HG02852 (cell line): ENCODE measurements at regions not wholly inside any gene's neighbourhood (a gene's known extent, or its start where the extent isn't known, plus 50 kb on each side); places are given as distances from the start of the nearest gene placed in this dataset.
"Not testable (repeated sequence)": the region's sequence is repeated elsewhere in the genome, so short reads cannot be mapped to it uniquely, and the experiment has no call there.

Experiments
- ATAC-seq: cut with Tn5 transposase; IDR thresholded peaks from one replicate; pipeline ENCODE4 v1.9.1; 2021; ENCODE audit warnings: mild to moderate bottlenecking, moderate library complexity; ENCODE audit not compliant: unreplicated experiment

DNA sequence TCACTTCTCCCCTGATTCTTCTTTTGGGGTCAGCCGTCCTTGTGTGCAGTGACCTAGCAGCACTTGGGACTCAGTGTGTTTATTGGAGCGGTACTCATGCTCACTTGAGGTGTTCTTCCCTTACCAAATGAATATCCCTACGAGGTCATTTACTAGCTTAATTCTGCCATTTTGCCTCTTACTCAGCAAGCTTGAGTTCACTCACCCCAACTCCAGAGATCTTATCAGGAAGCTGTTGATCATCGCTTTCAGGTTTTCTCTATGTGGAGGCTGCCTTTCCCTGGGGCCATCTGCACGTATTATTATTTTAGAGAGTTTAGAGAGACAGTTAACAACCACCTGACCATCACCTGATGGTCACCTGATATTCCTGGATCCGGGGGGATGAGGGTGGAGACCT is 1466.0 kb upstream of the GOT2 start:
- no peak for ATAC-seq

DNA sequence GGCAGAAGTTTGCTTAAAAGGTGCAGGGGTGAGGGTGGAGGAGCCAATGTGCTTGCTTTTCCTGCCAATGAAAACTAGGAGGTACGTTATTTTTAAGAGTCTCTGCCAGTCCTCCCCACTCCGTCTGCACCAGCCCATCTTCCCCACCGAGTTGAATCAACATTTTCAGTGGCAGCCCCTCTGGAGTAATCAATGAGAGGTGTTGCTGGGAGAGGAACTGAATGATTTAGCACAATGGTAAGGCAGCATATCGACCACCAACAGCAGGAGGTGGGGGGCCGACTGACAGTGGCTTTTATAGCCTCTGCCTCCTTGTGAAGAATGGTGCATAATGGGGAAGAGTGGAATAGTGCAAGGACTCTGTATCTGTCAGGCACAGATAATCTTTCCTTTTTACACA is 1465.0 kb upstream of the GOT2 start:
- no peak for ATAC-seq

DNA sequence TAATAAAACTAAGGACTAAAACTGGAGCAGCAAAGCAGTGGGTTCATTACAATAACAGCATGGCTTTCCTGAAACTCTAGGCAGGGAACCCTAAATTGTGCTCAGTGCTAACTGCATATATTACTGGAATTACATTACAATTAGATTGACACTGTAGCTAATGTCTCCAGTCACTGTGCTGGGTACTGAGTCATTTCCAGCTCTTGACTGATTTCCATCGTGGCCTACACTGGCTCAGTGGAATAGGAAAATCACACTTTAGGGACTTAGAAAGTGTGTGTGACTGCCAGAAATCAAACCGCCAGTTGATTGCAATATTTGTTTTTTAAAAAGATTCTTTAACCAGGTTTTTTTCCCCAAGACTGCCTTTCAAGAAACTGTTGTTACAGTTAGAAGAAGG is 1447.4 kb upstream of the GOT2 start:
- no peak for ATAC-seq

DNA sequence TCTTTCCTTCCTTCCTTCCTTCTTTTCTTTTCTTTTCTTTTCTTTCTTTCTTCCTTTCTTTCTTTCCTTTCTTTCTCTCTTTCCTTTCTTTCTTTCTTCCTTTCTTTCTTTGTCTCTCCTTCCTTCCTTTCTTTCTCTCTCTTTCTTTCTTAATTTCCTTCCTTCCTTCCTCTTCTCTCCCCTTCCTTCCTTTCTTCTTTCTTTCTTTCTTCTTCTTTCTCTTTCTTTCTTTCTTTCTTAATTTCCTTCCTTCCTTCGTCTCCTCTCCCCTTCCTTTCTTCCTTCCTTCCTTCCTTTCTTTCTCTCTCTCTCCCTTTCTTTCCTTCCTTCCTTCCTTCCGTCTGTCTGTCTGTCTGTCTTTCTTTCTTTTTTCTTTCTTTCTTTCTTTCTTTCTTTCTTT is 1446.5 kb upstream of the GOT2 start:
- no peak for ATAC-seq

DNA sequence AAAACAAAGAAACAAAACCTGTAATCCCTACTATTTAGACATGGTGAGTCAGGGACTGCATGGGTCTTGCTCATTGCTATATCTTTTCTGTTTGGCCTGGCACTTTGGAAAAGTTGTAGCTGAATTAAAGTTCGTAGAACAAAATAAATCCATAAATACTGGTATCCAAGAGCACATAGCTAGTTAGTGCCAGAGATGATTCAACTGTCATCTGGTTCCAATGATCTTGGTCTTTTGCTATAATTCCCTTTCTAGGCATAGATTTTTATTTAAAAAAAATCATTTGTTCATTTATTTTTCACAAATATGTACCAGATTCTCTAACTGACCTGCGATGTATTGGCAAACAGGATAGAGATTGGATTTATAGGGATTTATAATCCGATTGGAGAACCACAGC is 1436.1 kb upstream of the GOT2 start:
- ATAC-seq, result no peak

DNA sequence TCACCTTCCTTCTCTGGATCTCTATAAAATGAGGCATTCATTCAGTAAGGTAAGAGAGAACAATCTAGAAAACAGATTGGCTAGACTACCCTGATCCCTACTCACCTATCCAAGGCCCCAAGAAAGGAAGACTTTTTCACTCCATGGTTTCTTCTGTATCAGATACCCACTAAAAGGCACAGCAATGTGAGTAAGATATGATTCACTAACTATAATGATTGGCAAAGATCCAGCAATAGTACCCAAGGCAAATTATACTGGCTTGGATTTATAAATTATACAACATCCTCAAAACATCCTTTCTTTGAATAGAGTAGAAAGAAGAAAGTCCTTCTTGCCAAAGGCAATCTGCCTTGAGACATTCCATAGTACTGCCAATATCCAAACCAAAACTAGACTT is 1432.0 kb upstream of the GOT2 start:
- ATAC-seq, result no peak

DNA sequence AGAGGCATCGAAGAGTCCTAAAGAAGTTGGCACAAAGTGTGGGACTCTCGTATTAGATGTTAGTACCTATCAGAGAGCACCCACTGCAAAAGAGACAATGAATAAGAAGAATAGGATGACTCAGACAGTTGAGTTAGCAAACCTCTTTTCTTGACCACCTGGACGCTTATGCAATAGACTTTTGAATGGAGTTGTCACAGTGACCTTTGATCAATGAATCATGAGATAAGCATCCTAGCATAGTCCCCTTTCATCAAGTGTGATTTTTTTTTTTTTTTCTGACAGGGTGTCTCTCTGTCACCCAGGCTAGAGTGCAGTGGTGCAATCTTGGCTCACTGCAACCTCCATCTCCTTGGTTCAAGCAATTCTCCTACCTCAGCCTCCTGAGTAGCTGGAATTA is 1417.9 kb upstream of the GOT2 start:
- ATAC-seq, result no peak

DNA sequence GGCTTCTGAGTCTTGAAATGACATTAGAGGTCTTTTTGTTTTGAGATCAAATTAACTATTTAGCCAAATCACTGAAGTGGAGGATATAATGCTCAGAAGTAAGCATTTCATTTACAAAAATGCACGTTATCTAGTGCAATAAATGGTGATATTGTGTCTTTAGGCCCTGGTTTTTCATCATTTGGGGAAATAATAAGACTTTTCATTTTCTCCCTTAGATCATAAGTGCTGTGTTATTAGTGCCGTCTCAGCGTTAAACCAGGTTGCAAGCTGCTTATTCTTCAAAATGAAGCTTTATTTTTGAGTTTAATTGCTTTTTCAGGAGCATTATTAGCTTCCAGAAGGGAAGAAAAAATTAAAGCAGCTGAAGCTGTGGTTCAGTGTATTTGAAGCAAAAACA is 1416.8 kb upstream of the GOT2 start:
- ATAC-seq, result no peak

DNA sequence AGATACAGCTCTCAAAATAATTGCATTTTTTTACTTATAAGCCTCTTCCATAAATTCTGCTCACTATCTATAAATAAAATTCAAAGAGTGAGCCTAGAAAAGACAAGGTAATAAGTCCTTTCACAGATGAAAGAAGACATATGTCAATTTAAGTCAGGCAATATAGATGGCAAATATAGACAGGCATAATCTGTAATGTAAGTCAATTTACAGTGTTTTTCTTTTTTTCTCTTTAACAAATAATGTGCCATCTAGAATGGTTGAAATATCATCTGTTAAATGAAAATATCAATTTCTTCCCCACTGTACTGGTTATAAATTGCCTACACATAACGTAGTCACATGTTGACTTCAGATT is 1409.2 kb upstream of the GOT2 start:
- no peak for ATAC-seq

DNA sequence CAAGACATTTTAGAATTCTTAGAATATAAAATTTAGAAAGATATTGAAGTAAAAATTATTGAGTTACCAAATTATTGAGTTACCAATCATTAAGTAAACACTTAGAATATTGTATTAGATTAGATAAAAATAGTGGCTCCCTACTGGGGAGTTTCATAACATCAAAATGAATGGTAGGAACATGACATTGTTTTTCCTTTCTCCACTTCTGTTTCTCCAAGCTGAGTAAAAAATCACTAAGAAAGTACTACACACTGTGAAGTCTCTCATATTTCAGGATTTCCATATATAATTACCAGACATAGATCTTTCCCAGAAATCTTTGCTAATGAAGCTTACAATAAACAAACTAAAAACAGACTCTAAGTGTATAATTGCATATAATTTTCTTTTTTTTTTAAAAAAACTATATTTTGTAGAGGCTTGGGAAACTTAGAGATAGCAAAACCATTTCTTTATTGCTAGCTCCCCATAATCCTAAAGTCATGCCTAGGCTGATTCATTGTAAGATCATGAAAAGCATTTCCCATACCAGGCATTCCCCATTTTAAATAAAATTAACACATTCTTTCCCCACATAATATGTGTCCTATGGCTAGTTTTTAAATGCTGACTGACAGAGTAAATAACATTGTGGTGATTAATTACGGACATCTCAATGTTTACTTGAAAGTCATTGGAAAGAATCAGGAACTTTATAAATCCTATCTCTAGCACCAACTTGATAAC is 1408.7 kb upstream of the GOT2 start:
- no peak for ATAC-seq

DNA sequence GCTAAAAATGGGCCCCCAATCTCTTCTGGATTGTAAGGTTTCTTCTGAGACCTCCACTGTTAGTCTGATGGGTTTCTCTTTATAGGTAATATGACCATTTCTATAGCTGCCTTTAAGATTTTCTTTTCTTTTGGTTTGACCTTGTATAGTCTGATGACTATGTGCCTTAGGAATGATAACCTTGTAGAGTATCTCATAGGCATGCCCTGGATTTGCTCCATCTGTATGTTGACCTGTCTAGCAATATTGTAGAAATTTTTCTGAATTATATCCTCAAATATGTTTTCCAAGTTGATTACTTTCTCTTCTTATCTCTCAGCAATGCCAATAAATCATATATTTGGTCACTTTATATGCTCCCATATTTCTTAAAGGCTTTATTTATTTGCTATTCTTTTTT is 1403.8 kb upstream of the GOT2 start:
- ATAC-seq, result no peak

DNA sequence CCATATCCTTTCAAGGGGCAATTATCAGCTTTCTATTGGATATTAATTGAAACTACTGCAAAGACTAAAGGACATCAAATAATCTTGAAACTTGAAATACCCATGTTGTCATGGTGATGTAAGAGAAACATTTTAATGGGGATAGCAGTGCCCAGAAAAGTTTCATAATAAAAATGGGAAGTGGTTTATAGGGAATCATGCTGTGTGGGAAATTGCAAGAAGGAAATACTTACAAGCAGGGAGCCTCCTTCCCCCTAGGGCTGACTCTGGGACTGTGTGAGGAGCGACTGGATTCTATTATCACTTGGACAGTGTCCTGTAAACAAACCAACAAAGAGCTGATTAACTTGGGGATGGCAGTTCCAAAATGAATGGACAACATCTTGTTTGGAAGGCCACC is 1393.1 kb upstream of the GOT2 start:
- ATAC-seq, result no peak

DNA sequence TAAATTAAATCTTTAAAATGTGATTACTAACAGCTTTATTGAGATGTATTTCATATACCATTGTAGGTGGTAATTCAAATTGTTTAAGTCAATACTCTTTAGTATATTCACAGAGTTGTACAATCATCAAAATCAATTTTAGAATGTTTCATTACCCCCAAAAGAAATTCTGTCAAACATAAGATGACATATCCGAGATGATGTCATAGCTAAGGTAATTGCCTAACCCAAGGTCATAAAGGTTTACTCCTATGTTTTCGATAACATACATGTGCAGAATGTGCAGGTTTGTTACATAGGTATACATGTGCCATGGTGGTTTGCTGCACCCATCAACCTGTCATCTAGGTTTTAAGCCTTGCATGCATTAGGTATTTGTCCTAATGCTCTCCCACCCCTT is 1392.0 kb upstream of the GOT2 start:
- not testable (repeated sequence) for ATAC-seq

DNA sequence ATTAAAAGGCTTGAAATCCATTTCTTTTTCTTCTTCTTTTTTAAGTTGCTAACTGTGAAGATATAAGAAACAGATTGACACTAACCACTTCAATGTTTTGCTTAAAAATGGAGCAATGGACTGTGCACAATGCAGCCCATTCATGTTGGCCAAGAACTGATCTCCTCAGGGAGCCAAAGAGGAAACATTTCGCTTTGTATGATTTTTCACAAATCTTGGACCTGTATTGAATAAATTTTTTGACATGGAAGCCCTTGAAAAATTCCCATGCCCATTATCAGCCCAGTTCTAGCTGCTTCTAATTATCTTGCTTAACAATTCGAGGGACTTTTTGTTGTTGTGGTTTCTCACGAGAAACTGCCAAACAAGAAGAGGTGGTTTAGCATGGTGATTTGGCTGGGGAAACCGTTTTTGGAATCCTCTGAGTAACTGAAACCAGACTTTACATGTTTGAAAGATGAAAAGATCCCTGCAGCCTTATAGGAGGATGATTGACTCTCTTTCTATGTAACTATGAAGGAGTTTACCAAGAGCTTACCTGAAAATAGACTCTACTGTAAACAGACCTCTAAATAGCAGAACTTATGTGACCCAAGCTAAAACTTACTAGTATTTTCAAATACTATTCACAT is 1389.4 kb upstream of the GOT2 start:
- ATAC-seq, result no peak

DNA sequence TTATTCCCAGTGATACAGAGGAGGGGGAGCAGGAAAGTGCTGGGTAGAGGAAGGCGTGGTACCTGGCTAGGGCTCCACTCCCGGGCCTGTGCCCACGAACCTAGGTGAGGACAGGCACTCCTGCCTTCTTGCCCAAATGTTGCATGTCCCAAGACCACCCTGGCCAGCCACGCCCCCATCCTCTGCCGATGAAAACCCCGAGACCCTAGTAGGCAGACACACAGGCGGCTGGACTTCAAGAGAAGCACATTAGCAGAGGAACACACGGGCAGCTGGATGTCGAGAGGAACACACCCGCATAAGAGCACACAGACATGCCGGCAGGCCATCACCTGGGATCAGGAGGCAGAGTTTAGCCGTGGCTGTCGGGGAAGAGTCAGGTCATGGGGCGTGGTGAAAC is 1386.5 kb upstream of the GOT2 start:
- no peak for ATAC-seq

DNA sequence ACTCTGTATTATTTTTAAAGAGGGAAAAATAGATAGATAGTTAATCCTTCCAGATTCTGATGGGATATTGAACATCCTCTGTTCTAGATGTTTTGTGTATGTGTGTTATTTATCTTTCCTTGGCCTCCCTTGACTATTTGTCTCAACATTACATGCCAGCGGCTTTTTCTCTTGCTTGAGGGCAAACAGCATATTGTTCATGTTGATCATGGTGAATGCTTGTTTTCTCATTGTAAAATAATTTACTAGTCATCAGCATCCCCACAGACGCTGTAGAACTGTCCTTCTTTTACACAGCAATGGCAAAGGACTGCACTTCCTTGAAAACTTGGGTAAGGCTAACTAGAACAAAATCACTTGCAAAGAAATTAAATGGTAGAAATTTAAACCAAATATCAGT is 1376.4 kb upstream of the GOT2 start:
- no peak for ATAC-seq

DNA sequence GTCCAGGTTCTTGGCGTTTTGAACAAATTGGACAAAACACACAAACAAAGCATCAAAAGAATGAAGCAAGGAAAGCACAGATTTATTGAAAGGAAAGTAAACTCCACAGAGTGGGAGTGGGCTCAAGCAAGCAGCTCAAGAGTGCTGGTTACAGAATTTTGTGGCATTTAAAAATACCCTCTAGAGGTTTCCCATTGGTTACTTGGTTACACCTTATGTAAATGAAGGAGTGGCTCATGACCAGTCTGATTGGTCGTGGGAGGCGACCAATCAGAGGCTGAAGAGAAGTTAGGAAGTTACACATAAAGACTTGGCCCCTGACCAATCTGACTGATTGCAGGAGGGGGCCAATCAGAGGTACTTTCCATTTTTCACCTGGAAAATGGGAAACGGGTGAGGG is 1373.8 kb upstream of the GOT2 start:
- ATAC-seq, result no peak

DNA sequence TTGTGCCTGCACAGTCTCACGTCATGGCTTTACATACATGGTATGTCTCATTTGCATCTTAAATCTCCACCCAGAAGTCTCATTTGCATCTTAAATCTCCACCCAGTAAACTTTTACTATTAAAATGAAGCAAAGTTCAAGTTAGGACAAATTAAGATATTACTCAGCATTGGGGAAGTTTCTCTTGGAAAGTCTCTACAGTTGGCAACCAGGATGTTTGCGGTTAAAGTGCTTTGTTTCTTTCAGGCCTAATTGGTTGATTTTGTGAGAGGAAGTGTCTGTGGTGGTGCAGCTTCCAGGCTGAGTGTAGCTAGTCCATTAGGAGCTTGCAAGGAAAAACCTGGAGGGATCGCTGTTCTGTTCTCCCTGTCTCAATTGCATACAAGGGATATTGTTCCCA is 1373.3 kb upstream of the GOT2 start:
- no peak for ATAC-seq

DNA sequence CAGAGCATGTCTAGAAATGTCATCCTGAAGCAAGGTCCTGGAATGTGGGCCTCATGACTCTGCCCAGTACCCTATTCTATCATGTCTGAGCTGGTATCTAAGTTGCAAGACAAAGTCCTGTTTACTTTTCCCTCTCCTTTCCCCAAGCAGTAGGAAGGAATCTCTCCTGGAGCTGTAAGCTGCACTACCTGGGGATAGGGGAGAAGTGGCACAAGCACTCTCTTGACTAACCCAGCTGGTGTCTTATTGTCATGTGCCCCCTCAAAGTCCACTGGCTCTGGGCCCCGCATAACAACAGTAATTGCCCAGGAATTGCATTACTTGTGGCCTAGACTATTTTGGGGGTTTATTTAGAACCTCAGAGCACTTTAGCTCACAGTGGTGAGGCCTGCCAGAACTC is 1366.3 kb upstream of the GOT2 start:
- no peak for ATAC-seq

DNA sequence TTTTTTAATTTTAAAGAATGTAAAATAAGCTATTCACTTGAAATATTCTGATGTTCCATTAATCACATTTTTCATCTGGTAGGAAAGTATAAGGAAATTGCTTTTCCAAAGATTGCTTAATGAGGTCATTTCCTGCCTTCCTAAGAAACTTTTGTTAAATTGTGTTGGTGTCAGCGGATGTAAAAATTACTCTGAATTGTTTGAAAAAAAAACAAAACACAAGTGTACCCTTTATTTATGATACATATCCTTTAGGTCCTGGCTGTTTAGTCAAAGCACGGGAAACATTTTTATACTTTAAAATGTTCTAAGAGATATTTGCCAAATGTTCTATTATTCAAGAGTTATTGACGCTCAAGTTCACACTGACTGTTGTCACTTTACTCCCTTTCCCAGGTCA is 1357.4 kb upstream of the GOT2 start:
- ATAC-seq, result no peak

DNA sequence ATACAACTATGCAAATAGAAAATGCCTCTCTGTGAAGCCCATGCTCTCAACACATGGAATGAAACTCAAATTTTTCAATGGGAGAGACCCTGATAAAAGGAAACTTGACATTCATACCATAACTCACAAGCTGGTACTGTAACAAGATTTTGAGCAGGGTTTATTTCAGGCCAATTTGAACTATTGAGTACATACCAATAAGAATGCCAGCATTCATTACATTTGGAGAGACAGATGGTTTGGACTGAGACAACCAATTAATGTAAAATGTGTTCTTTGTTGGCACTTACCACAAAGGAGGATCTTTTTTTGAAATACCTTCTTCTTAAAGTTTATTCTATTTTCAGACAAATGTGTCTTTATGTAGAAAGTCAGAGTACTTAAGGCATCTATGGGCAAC is 1357.0 kb upstream of the GOT2 start:
- ATAC-seq, result no peak

DNA sequence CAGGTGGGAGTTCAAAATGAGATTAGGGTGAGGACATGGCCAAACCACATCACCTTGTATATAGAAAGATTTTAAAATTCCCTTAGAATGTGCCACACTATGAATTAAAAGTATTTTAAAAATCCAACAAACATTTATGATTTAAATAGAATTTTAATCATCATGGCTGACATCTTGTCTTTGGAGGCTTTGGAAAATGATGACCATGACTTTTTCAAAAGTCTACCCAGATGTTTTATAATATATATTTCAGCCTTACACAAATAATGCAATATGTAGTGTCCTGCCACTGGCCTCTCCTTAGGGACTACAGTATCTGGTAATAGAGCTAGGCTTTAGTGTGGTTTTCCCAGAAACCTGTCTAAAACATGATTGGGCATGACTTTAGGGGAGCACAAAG is 1353.4 kb upstream of the GOT2 start:
- ATAC-seq, result no peak

DNA sequence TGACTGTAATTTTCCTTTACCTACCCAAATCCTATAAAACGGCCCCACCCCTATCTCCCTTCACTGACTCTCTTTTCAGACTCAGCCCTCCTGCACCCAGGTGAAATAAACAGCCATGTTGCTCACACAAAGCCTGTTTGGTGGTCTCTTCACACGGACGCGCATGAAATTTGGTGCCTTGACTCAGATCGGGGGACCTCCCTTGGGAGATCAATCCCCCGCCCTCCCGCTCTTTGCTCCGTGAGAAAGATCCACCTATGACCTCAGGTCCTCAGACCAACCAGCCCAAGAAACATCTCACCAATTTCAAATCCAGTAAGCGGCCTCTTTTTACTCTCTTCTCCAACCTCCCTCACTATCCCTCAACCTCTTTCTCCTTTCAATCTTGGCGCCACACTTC is 1344.7 kb upstream of the GOT2 start:
- ATAC-seq, result not testable (repeated sequence)
